GM18505 (cell line): ENCODE measurements at regions not wholly inside any gene's neighbourhood (a gene's known extent, or its start where the extent isn't known, plus 50 kb on each side); places are given as distances from the start of the nearest gene placed in this dataset.

Experiments used
- ATAC-seq: cut with Tn5 transposase; IDR thresholded peaks from one replicate; pipeline ENCODE4 v1.9.1; 2021; ENCODE audit not compliant: unreplicated experiment
- POLR2A ChIP-seq: IDR thresholded peaks from 4 replicates; pipeline ENCODE4 v1.6.1; 2011; ENCODE audit warnings: borderline replicate concordance; ENCODE audit not compliant: insufficient read depth, insufficient read length; ENCODE audit errors: extremely low read depth

- ATAC-seq = no peak
- no peak for TF ChIP-seq POLR2A
Measured at GRCh38 chr15:61682891-61683735, 377.1 kb downstream of the VPS13C start.

DNA sequence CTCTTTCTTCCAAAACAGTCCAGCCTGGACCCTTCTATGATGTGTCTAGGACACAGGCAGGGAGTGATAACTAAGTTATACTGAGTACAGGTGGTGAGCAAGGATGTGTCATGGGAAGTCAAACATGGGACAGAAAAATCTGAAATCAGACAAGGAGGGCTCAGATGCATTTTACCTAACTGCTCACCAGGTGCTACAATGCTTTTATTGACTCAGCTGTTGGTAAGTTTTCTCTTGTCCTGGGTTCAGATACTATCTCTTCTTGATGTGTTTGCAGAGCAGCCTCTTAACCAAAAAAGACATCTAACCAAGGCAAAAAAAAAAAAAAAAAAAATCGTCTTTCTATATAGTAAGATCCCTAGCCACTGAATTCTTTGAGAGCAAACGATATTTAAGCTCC is 378.6 kb downstream of the VPS13C start:
- no peak for TF ChIP-seq POLR2A
- ATAC-seq = no peak

DNA sequence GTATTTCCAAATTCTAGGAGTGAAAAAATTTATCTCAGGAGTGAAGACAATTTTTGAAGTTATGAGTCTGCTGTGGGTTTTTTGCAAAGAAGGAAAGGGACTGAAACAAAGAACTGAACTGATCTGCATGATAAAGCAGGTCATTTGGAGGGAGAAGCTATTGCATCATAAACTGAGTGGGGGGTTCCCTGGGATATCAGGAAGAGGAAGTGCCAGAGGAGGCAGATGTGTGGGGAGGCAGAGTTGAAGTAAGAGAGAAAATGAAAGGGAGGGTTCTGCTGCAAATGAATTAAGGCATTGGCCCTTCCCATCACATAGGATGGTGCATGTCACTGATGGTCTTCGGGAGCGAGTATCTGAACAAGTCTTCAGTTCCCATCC is 379.2 kb downstream of the VPS13C start:
- no peak for ATAC-seq

GRCh38 chr15:61680260-61681037 is 379.8 kb downstream of the VPS13C start:
- TF ChIP-seq POLR2A = no peak
- ATAC-seq = no peak

More for the DNA sequence above, 379.2 kb downstream of the VPS13C start:
- no peak for TF ChIP-seq POLR2A

GRCh38 chr15:61671736-61672135 is 388.5 kb downstream of the VPS13C start:
- ATAC-seq = no peak
- TF ChIP-seq POLR2A = no peak

DNA sequence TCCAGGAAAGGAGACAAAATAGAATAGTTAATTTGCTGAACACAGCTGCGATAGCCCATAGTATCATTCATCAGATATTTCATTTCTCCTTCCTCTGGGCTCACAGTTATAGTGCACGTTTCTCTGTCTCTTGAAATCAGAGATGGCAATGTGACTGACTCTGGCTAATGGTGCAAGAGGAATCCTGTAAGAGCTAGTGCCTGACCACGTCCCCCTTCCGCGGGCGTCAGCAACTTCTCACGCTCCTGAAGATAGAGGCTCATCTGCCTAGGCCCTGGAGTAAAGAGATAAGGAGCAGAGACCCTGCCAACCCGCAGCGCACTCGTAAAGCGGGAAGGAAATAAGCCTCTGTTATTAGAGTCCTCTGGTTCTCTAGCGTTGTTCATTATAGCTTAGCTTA is 391.8 kb downstream of the VPS13C start:
- no peak for TF ChIP-seq POLR2A
- ATAC-seq = no peak

DNA sequence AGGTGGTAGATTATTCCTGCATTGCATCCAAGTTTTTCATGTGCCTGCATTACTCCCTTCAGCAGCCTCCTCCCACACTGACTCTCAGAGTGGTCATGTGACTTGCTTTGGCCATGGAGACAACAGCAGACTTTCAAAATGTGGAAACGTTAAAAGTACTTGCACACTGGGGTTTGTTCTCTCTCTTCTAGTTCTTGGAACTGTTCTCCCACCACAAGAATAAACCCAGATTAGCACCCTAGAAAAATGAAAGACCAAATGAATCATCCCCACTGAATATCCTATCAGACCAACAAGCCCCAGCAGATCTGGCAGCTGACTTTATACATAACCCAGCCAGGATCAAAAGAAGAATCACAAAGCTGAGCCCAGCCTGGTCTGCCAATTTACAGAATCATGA is 398.5 kb downstream of the VPS13C start:
- ATAC-seq = no peak

GRCh38 chr15:61660579-61660978 is 399.7 kb downstream of the VPS13C start:
- no peak for ATAC-seq
- no peak for TF ChIP-seq POLR2A

More for the DNA sequence above, 398.5 kb downstream of the VPS13C start:
- no peak for TF ChIP-seq POLR2A

GRCh38 chr15:61659566-61660190 is 400.6 kb downstream of the VPS13C start:
- ATAC-seq = no peak
- no peak for TF ChIP-seq POLR2A

DNA sequence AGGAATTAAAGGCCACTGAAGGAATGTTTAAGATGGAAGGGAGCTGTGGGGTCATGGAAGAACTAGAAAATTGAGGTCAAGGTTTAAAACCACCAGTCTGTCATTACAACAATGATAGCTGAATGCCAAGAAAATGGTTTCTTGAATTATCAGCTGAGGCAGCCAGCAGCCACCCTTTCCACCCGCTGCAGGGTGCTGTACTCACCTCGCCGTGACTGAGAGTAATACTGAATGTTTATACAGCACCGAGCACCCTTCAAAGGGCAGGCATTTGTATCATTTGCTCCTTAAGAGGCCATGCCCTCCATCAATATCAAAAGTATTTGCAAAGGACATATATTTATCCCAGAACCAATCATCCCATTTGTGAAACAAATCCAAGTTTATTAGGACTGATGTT is 402.8 kb downstream of the VPS13C start:
- no peak for ATAC-seq
- no peak for TF ChIP-seq POLR2A

DNA sequence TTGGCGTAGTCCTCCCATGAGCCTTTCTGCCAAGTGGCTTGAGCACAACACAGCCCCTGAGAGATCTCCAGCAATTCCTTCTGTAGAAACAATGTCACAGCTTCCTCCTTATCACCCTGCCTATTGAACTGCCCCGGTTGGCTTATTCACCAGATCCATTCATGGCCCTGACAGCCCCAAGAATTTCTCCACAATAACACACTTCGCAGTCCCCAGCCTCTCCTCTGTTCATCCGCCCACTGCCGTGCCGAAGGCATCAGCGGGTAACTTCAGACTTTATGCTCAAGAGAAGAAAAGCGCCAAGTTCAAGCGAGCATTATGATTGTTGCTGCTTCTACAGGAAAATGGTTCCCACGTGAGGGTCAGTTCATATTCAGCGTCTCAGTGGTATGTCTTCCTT is 403.9 kb downstream of the VPS13C start:
- TF ChIP-seq POLR2A = no peak
- ATAC-seq = no peak

- ATAC-seq = no peak
- no peak for TF ChIP-seq POLR2A
Measured at GRCh38 chr15:61655881-61656280, 404.4 kb downstream of the VPS13C start.

GRCh38 chr15:61654918-61655317 is 405.3 kb downstream of the VPS13C start:
- no peak for ATAC-seq

More at GRCh38 chr15:61654918-61655317, 405.3 kb downstream of the VPS13C start:
- no peak for TF ChIP-seq POLR2A
